SIG-M5 treated with dmso at 0.1 percent for 504 hours (cell line): ENCODE measurements at regions not wholly inside any gene's neighbourhood (a gene's known extent, or its start where the extent isn't known, plus 50 kb on each side); places are given as distances from the start of the nearest gene placed in this dataset.

Source experiments
- DNase-seq: peaks from one replicate; lab custom pipeline; 2025; ENCODE audit not compliant: unreplicated experiment; lab: John Stamatoyannopoulos, UW

GRCh38 chr21:32881458-32881857, 109.9 kb upstream of the PAXBP1 start:
- no peak for DNase-seq

- no peak for DNase-seq
Observed at GRCh38 chr21:32884062-32884461, 112.5 kb upstream of the PAXBP1 start.

- DNase-seq, result no peak
Observed at GRCh38 chr21:32886339-32886738, 114.8 kb upstream of the PAXBP1 start.

GRCh38 chr21:32887026-32887425, 115.5 kb upstream of the PAXBP1 start:
- DNase-seq, result no peak

GRCh38 chr21:32888971-32889370, 117.4 kb upstream of the PAXBP1 start:
- DNase-seq, result no peak

GRCh38 chr21:32889596-32889995, 118.0 kb upstream of the PAXBP1 start:
- DNase-seq, result no peak

- DNase-seq, result no peak
Observed at GRCh38 chr21:32894321-32894720, 122.8 kb upstream of the PAXBP1 start.

GRCh38 chr21:32900814-32901213, 124.9 kb upstream of the OLIG2 start:
- DNase-seq, result no peak

GRCh38 chr21:32907521-32907920, 118.2 kb upstream of the OLIG2 start:
- no peak for DNase-seq

GRCh38 chr21:32908534-32908933, 117.2 kb upstream of the OLIG2 start:
- DNase-seq, result no peak

- DNase-seq, result no peak
Observed at GRCh38 chr21:32909393-32909792, 116.3 kb upstream of the OLIG2 start.

- no peak for DNase-seq
Observed at GRCh38 chr21:32914424-32915039, 111.2 kb upstream of the OLIG2 start.

- DNase-seq, result no peak
Observed at GRCh38 chr21:32915099-32915498, 110.6 kb upstream of the OLIG2 start.

GRCh38 chr21:32916088-32916487, 109.6 kb upstream of the OLIG2 start:
- no peak for DNase-seq

- DNase-seq, result no peak
Observed at GRCh38 chr21:32916522-32917099, 109.1 kb upstream of the OLIG2 start.

GRCh38 chr21:32917362-32918135, 108.2 kb upstream of the OLIG2 start:
- no peak for DNase-seq

- no peak for DNase-seq
Observed at GRCh38 chr21:32918478-32919120, 107.1 kb upstream of the OLIG2 start.

- DNase-seq, result no peak
Observed at GRCh38 chr21:32920474-32920873, 105.3 kb upstream of the OLIG2 start.

- DNase-seq, result no peak
Observed at GRCh38 chr21:32921632-32922230, 104.0 kb upstream of the OLIG2 start.

GRCh38 chr21:32925098-32925497, 100.6 kb upstream of the OLIG2 start:
- no peak for DNase-seq

- no peak for DNase-seq
Observed at GRCh38 chr21:32929633-32930038, 96.1 kb upstream of the OLIG2 start.
